GM08714 (cell line): ENCODE measurements at regions not wholly inside any gene's neighbourhood (a gene's known extent, or its start where the extent isn't known, plus 50 kb on each side); places are given as distances from the start of the nearest gene placed in this dataset.

Experiments
- H3K4me3 ChIP-seq: fragments of 200-500 bp; sonication (Bioruptor generic); 2 replicates; pipeline ENCODE4 v1.5.1; 2014; ENCODE audit warnings: mild to moderate bottlenecking, low read length, inconsistent platforms
- ZNF274 ChIP-seq: IDR thresholded peaks from 2 replicates; pipeline ENCODE4 v1.6.1; 2012; ENCODE audit warnings: mild to moderate bottlenecking, low read depth, low read length

DNA sequence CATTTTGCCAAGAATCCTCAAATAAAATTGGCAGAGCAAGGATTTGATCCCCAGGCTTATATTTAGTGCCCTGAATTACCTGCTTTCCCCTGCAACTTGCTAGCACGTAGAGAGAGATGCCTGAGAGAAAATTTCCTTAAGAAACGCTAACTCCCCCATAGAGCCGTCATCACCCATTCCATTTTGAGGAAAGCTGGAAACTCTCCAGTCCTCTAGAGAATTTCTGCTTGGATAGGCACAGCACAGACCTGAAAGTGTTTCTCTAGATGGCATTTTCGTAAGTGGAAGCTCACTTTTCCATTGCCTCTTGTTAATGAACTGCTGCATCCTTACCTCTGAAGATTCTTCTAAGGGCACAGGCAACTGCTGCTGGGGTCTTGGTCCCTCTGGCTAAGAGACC is 277.8 kb upstream of the SIX2 start:
- H3K4me3 ChIP-seq: no peak overlapping the region
- no peak for TF ChIP-seq ZNF274

DNA sequence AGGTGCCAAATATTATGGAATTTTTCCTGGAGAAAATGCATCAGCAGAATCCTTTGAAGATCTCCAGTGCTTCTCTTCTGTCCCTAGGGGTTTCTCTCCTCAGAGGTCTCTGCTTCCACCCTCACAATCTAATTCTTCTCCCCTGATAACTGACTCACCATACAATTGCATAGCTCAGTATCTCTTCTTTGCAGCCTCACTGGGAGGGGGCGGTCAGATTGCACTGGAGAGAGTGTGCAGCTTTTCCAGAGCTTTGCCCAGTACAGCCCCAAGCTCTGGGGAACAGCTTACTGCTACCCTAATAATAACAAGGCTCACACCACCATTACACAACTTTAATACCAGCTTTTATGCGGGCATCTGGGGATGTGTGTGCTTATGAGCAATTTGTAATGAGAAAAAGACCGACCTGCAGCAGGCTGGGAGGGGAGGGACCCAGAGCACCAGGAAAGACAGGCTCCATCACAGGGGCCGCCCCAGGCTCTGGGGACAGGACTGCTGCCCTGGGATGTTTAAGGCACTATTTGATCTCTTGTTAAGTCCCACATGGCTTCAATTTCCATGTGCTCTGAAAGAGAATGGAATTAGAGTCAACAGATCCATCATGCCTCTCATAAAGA is 276.6 kb upstream of the SIX2 start:
- no peak overlapping the region for H3K4me3 ChIP-seq
- no peak for TF ChIP-seq ZNF274

DNA sequence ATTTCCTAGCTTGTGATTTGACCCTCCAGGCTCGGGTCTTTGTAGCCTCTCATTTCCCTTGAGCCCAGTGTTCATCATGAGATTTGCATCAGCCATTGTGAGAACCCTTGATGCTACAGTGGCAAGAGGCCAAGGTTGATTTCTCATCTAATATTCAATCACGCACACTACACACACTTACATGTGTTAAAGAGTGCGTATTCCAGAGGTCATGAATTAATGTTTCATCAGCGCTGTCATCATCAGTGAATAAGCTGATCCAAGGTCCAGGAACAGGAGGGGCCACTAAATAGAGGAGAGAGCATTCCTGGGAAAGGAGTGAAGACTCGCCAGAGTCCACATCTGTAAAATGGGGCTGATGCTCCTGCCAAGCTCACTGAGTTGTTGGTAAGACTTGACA is 276.1 kb upstream of the SIX2 start:
- TF ChIP-seq ZNF274: no peak
- H3K4me3 ChIP-seq: no peak overlapping the region

DNA sequence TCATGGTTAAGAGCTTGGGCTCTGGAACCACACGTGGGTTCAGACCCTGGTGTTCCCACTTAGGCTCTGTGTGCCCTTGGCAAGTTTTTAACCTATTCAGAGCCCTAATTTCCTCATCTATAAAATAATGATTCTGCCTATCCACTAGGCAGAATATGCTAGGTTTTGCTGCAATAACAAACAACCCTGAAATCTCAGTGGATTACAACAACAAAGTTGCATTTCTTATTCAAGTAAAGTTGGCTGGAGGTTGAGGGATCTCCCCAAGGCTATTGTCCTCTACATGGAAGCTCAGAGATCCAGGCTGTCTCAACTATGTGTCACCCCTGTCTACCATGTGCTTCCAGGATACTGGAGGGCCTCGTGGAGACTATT is 275.4 kb upstream of the SIX2 start:
- no peak for TF ChIP-seq ZNF274
- H3K4me3 ChIP-seq: no peak overlapping the region

DNA sequence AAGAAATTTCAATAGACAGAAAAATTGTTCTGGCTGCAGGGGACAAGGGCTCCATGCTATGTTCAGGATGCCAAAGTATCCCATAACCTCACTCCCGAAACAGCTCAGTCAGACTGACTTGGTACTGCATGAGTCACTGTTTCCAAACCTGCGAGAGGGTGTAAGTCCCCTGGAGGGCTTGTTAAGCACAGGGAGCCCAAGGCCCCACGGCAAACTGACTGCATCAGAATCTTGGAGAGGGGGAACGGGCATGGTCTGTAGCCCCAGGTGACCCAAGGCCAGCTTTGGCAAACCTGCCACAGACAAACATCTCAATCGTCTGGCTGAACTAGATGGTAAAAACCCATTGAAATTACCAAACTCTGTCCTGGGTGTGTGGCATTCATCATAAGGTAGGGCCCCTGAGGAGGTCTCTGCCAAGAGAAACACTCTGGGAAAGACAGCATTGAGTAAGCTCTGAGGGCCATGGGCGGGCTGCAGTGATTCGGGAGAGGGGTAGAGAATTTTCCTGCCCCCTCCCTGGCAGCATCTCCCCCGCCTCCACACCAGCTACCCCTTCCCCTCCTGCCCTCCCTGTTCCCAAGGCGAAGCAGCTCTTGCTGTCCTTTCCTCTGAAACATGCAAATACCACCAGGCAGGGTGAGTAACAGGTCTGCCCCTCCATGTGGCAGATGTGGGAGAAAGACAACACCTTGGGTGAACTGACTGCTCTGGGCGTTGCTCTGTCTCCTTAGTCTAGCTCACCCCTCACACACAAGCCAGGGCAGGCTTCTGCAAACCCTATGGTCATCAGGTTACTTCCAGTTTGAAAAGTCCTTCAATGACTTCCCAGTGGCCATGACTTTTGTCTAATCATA is 274.7 kb upstream of the SIX2 start:
- no peak for TF ChIP-seq ZNF274

DNA sequence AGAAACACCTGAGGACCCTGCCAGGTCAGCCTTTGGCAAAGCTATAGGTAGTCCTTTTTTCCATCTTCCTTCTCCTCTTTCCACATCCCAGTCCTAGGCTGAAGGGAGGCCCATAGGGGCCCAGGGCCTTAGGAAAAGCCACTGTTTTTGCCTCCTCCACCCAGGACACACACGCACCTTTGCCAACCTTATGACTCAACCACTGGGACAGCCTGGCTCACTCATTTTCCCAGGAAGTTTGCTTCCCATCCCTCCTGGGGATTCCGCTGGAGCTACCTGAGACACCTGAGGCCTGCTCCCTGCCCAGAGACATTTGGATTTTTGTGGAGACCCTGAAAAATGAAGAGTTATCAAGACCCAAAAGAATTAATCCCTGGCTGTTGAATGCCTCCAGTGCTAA is 273.4 kb upstream of the SIX2 start:
- TF ChIP-seq ZNF274: no peak
- H3K4me3 ChIP-seq: no peak overlapping the region

More for the DNA sequence above, 274.7 kb upstream of the SIX2 start:
- H3K4me3 ChIP-seq: no peak overlapping the region

DNA sequence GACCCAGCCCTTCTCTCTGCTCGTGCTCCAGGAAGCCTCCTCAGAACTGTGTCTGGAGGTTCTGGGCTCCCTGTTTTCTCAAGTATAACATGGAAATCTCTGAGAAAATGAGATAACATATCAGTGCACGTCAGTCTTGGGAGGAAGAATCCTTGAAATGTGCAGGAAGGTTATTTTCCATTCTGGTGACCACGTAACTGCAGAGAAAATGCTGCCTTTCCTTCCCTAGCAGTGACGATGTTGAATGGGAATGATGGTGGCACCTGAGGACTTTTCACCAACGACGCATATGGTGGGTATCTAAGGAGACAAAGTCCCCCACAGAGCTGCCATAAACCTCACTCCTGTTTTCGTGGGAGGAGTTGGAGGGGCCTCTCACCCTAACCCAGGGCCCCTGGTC is 272.1 kb upstream of the SIX2 start:
- no peak for TF ChIP-seq ZNF274
- no peak overlapping the region for H3K4me3 ChIP-seq

DNA sequence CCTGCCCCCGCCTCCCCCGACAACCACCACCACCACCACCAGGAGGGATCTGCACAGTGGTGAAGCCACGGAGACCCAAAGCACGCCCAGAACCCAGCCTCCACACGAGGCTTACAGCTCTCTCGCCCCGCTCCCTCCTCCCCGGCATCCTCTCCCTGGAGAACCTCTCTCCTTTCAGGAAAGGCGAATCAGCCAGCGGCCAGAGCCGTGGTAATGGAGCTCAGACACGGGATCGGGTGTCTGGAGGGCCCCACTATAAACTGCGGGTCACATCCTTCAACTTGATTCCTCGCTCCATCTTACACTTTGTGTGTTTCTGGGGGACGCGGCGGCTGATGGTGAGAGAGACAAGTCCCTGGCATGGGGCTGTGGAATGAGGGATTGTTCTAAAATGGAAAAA is 271.5 kb upstream of the SIX2 start:
- no peak for TF ChIP-seq ZNF274
- no peak overlapping the region for H3K4me3 ChIP-seq

DNA sequence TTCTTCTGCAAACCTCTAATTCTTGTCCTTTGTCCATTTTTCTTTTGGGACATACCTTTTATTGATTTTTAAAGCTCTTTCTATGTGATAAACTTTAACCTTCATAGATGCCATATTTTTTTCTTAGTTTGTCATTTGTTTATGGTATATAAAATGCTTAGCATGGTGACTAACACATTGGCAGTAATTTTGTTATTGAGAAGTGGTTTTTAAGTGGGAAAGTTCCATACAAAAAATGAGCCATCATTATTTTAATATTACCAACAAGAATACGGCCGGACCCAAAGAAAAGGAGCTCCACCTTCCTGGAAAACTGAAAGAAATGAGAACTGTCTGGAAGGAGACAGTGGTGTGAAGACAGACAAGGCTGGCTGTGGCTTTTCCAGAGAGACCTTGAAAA is 270.1 kb upstream of the SIX2 start:
- no peak overlapping the region for H3K4me3 ChIP-seq
- no peak for TF ChIP-seq ZNF274

DNA sequence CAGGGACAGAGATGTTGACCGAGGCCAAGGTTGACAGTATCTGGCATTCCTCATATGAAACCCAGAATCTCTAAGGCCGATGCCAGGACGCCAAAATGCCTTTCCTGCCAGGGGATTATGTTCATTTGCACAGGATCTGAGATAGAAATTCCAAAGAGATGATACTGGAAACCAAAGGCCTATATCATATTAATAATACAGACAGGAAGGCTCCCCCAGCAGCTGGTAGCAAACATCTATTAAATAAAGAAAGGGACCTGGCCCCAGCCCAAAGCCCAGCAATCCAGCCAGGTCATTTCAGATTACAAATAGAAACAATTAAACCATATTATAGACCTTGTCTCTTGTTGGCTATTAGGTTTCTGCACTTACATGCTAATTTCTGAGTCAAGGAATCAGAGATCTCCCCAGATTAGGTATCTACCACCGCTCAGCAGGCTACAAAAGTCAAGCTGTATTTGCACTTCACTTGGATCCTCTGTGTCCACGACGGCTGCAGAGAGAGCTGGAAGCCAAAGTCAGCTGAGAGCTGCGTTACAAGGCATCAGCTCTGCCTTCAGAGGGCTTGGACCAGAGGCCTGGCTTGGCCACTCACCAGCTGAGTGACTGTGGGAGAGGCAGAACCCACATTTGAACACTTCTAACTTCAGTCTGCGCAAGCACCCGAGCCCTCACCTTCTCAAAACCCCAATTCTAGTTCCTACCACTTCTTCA is 269.3 kb upstream of the SIX2 start:
- no peak overlapping the region for H3K4me3 ChIP-seq
- TF ChIP-seq ZNF274: no peak

DNA sequence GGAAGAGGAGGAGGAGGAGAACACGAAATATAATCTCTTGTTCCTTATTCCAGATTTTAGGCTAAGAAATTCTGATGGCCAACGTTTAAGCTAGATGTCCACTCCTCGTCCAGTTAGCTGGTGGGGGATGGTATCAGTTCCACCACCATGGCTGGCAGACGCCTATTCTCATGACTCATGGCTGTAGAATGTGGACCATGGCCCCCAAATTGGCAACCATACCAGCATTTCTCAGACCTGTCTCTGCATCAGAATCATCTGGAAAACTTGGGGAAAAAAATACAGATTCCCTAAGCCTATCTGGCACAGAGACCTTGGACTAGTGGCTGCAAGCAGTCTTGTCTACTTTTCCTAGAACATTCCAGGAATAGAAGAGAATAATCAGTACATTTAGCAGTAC is 267.7 kb upstream of the SIX2 start:
- no peak overlapping the region for H3K4me3 ChIP-seq
- no peak for TF ChIP-seq ZNF274

DNA sequence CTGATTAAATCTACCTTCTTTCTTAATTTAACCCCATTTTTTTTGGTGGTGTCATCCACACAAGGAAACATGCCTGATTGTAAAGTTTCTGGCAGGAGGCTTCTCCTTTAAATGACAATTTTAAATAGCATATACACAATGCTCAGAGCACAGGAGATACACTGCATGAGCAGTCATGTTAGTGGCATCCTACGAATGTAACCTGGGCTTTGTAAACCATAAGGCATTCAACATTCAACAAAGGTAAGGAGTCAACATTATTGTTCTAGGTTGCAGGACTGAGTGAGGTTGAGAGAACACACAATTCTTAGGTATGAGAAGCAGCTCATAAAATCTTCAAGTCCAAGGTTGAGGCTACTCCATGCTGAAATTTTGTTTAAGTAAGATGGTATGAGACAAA is 266.6 kb upstream of the SIX2 start:
- no peak for TF ChIP-seq ZNF274
- H3K4me3 ChIP-seq: no peak overlapping the region

DNA sequence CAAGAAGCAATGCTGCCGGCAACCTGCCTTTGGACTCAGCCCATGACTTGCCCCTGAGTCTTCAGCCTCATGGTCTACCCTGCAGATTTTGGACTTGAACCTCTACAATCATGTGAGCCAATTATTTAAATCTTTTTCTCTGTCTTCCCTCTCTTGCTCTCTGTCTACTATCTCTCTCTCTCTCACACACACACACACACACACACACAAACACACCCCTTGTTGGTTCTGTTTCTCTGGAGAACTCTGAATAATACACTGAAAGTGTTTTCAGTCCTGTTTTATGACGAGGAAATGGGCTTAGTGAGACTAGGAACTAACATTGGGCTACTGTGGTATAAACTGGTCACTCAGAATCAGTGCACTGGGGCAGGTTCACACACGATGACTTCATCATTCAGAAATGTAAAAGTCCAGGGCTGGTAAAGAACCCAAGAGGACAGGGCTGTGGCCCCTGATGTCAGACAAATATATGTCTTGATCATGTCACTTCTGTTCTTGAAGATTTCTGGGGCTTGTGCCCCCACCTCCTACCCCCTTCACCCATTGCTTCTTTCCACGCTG is 266.1 kb upstream of the SIX2 start:
- TF ChIP-seq ZNF274: no peak
- no peak overlapping the region for H3K4me3 ChIP-seq

DNA sequence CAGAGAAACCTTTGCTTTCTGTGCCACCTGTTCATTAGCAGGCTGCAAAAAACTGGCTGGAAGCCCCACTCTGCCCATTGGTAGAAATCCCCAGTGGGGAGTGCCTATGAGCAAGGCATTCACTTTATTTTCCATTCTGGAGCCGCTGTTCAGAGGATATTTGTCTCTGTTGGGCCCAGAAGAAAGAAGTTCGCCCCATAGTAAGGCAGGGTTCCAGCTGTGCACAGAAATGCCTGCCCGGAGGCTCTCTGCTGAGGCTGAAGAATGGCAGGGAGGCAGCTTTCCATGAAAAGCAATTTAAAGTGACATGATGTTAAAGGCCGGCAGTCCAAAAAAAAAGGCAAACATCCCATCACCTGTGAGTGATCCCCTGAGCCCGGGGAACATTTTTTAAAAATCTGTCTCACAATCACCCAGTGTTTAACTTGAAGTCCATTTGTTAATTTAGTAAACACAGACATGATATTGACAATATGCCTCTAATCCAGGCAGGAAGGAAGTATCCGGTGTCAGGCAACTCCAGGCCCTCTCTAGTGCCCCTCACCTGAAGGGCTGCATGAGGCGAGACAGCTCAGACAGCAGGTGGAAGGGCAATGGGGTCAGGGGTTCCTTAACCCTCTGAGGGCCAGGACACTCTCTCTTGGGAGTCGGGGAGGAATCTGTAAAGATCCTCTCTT is 265.1 kb upstream of the SIX2 start:
- H3K4me3 ChIP-seq: no peak overlapping the region
- no peak for TF ChIP-seq ZNF274
